DND-41 (cell line): ENCODE measurements at regions not wholly inside any gene's neighbourhood (a gene's known extent, or its start where the extent isn't known, plus 50 kb on each side); places are given as distances from the start of the nearest gene placed in this dataset.

Experiments used
- EZH2 ChIP-seq: IDR thresholded peaks from 3 replicates; pipeline ENCODE4 v1.6.1; 2012; ENCODE audit warnings: borderline replicate concordance, low read depth, mild to moderate bottlenecking, moderate library complexity, low read length, inconsistent platforms; ENCODE audit not compliant: severe bottlenecking
- TF ChIP-seq, protein P1 (sequence below): IDR thresholded peaks from 2 replicates; pipeline ENCODE4 v1.5.1; 2012; ENCODE audit warnings: borderline replicate concordance, low read length, moderate library complexity, mild to moderate bottlenecking; ENCODE audit not compliant: poor library complexity, severe bottlenecking; ENCODE audit errors: extremely low read depth

DNA sequence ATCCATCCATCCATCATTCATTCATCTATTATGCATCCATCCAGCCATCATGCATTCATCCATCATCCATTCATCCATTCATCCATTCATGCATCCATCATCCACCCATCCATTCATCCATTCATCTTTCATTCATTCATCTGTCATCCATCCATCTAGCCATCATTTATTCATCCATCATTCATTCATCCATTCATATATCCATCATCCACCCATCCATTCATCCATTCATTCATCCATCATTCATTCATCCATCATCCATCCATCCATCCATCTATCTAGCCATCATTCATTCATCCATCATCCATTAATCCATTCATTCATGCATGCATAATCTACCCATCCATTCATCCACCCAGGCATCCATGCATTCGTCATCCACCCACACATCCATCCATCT, 1450.3 kb downstream of the TBC1D22A start:
- no peak for TF ChIP-seq EZH2
- TF ChIP-seq, protein P1, sequence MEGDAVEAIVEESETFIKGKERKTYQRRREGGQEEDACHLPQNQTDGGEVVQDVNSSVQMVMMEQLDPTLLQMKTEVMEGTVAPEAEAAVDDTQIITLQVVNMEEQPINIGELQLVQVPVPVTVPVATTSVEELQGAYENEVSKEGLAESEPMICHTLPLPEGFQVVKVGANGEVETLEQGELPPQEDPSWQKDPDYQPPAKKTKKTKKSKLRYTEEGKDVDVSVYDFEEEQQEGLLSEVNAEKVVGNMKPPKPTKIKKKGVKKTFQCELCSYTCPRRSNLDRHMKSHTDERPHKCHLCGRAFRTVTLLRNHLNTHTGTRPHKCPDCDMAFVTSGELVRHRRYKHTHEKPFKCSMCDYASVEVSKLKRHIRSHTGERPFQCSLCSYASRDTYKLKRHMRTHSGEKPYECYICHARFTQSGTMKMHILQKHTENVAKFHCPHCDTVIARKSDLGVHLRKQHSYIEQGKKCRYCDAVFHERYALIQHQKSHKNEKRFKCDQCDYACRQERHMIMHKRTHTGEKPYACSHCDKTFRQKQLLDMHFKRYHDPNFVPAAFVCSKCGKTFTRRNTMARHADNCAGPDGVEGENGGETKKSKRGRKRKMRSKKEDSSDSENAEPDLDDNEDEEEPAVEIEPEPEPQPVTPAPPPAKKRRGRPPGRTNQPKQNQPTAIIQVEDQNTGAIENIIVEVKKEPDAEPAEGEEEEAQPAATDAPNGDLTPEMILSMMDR: no peak
